K562 (cell line): ENCODE measurements at regions not wholly inside any gene's neighbourhood (a gene's known extent, or its start where the extent isn't known, plus 50 kb on each side); places are given as distances from the start of the nearest gene placed in this dataset.

Experiments
- KAT7 ChIP-seq: sonication (generic); formaldehyde crosslinking; IDR thresholded peaks from 2 replicates; pipeline ENCODE4 v1.8.0; 2022; ENCODE audit warnings: missing genetic modification reagents, mild to moderate bottlenecking, borderline replicate concordance
- POLR2AphosphoS5 ChIP-seq: IDR thresholded peaks from 2 replicates; pipeline ENCODE4 v1.6.1; 2011; ENCODE audit warnings: mild to moderate bottlenecking, low read depth, low read length, moderate library complexity; ENCODE audit not compliant: control insufficient read depth, insufficient read depth
- SMC3 ChIP-seq: conservative IDR thresholded peaks from 2 replicates; pipeline ENCODE4 v1.6.1; 2011; ENCODE audit warnings: low read depth, low read length, improper control_type of control experiment; ENCODE audit not compliant: insufficient read depth
- TAF1 ChIP-seq: IDR thresholded peaks from 2 replicates; pipeline ENCODE4 v1.6.1; 2011; ENCODE audit warnings: mild to moderate bottlenecking, low read length, moderate library complexity; ENCODE audit not compliant: insufficient read depth, control insufficient read depth, severe bottlenecking; ENCODE audit errors: extremely low read depth
- ZFP36 ChIP-seq: fragments of 150-350 bp; IDR thresholded peaks from 2 replicates; pipeline ENCODE4 v1.6.1; 2018; ENCODE audit warnings: low read length, low read depth; ENCODE audit not compliant: partially characterized antibody
- ZNF274 ChIP-seq: IDR thresholded peaks from 2 replicates; pipeline ENCODE4 v1.6.1; 2011; ENCODE audit warnings: low read depth, mild to moderate bottlenecking, low read length, moderate library complexity, borderline replicate concordance
- ZNF3 ChIP-seq: fragments of 250-450 bp; sonication (Bioruptor Pico); IDR thresholded peaks from 2 replicates; pipeline ENCODE4 v1.5.0; 2021; ENCODE audit warnings: mild to moderate bottlenecking, moderate library complexity
- TF ChIP-seq, protein P1 (sequence below), 2 experiments: IDR thresholded peaks; 2 replicates each; pipeline ENCODE4 v1.6.1; 2011; ENCODE audit warnings: borderline replicate concordance in 1 of 2, control low read depth in 1 of 2, low read depth in 1 of 2, low read length in 1 of 2, mild to moderate bottlenecking in 1 of 2, mixed read lengths in 1 of 2, moderate library complexity in 1 of 2; ENCODE audit not compliant: insufficient read depth in 1 of 2, insufficient read length in 1 of 2, poor library complexity in 1 of 2, severe bottlenecking in 1 of 2; ENCODE audit errors: extremely low read depth in 1 of 2
- TF ChIP-seq, protein P2 (sequence below), 3 experiments: IDR thresholded peaks in 2 of 3; conservative IDR thresholded peaks in 1 of 3; 2 replicates each; pipeline ENCODE4 v1.5.1; 2011 to 2012; ENCODE audit warnings: low read length in 3 of 3, mild to moderate bottlenecking in 3 of 3, control low read depth in 2 of 3, improper control_type of control experiment in 1 of 3, inconsistent platforms in 1 of 3, low read depth in 1 of 3, mixed read lengths in 1 of 3, moderate library complexity in 1 of 3; ENCODE audit not compliant: insufficient read depth in 2 of 3
- TF ChIP-seq, protein P3 (sequence below), 2 experiments: IDR thresholded peaks; 2 replicates each; pipeline ENCODE4 v1.6.1; 2012; ENCODE audit warnings: improper control_type of control experiment in 2 of 2, low read depth in 2 of 2, low read length in 2 of 2, borderline replicate concordance in 1 of 2
- TF ChIP-seq, protein P4 (sequence below): sonication (generic); formaldehyde crosslinking; IDR thresholded peaks from 2 replicates; pipeline ENCODE4 v1.8.1; 2023; ENCODE audit warnings: mild to moderate bottlenecking, missing genetic modification reagents

DNA sequence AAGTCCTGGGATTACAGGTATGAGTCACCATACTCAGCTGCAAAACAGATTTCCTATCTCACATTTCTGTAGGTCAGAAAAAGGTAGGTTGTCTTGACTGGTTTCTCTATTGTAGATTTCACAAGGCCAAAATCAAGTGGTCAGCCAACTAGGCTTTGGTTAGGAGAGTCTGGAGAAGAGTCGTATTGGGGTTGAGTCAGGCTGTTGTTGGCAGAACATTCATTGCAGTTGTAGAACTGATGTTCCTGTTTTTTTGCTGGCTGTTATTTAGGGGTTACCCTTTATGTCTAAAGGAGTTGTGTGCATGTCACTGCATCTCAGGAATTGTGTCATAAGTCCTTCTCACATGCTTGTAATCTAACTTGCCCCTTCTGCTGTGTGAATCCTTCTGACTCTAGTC is 814.2 kb upstream of the GRAMD2B start:
- TF ChIP-seq, protein P1, sequence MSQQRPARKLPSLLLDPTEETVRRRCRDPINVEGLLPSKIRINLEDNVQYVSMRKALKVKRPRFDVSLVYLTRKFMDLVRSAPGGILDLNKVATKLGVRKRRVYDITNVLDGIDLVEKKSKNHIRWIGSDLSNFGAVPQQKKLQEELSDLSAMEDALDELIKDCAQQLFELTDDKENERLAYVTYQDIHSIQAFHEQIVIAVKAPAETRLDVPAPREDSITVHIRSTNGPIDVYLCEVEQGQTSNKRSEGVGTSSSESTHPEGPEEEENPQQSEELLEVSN (IDR thresholded peaks at IDR 0.05; ENCODE audit: borderline replicate concordance in 1 of 2, extremely low read depth in 1 of 2, insufficient read depth in 1 of 2, insufficient read length in 1 of 2, low read depth in 1 of 2, low read length in 1 of 2, poor library complexity in 1 of 2, severe bottlenecking in 1 of 2), result no peak
- TF ChIP-seq ZNF274 (no peak), TAF1 (no peak), ZFP36 (no peak), SMC3 (no peak), ZNF3 (CRISPR knock-in tag) (no peak), POLR2AphosphoS5 (no peak), KAT7 (CRISPR knock-in tag) (no peak)
- TF ChIP-seq, protein P2, sequence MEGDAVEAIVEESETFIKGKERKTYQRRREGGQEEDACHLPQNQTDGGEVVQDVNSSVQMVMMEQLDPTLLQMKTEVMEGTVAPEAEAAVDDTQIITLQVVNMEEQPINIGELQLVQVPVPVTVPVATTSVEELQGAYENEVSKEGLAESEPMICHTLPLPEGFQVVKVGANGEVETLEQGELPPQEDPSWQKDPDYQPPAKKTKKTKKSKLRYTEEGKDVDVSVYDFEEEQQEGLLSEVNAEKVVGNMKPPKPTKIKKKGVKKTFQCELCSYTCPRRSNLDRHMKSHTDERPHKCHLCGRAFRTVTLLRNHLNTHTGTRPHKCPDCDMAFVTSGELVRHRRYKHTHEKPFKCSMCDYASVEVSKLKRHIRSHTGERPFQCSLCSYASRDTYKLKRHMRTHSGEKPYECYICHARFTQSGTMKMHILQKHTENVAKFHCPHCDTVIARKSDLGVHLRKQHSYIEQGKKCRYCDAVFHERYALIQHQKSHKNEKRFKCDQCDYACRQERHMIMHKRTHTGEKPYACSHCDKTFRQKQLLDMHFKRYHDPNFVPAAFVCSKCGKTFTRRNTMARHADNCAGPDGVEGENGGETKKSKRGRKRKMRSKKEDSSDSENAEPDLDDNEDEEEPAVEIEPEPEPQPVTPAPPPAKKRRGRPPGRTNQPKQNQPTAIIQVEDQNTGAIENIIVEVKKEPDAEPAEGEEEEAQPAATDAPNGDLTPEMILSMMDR (IDR thresholded peaks at IDR 0.05 in 2 of 3, conservative IDR thresholded peaks at IDR 0.05 in 1 of 3; ENCODE audit: insufficient read depth in 2 of 3, low read depth in 1 of 3, low read length in 3 of 3), result no peak
- TF ChIP-seq, protein P3, sequence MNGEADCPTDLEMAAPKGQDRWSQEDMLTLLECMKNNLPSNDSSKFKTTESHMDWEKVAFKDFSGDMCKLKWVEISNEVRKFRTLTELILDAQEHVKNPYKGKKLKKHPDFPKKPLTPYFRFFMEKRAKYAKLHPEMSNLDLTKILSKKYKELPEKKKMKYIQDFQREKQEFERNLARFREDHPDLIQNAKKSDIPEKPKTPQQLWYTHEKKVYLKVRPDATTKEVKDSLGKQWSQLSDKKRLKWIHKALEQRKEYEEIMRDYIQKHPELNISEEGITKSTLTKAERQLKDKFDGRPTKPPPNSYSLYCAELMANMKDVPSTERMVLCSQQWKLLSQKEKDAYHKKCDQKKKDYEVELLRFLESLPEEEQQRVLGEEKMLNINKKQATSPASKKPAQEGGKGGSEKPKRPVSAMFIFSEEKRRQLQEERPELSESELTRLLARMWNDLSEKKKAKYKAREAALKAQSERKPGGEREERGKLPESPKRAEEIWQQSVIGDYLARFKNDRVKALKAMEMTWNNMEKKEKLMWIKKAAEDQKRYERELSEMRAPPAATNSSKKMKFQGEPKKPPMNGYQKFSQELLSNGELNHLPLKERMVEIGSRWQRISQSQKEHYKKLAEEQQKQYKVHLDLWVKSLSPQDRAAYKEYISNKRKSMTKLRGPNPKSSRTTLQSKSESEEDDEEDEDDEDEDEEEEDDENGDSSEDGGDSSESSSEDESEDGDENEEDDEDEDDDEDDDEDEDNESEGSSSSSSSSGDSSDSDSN (IDR thresholded peaks at IDR 0.05; ENCODE audit: borderline replicate concordance in 1 of 2, low read depth in 2 of 2, low read length in 2 of 2), result no peak
- TF ChIP-seq, protein P4, sequence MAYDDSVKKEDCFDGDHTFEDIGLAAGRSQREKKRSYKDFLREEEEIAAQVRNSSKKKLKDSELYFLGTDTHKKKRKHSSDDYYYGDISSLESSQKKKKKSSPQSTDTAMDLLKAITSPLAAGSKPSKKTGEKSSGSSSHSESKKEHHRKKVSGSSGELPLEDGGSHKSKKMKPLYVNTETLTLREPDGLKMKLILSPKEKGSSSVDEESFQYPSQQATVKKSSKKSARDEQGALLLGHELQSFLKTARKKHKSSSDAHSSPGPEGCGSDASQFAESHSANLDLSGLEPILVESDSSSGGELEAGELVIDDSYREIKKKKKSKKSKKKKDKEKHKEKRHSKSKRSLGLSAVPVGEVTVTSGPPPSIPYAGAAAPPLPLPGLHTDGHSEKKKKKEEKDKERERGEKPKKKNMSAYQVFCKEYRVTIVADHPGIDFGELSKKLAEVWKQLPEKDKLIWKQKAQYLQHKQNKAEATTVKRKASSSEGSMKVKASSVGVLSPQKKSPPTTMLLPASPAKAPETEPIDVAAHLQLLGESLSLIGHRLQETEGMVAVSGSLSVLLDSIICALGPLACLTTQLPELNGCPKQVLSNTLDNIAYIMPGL (CRISPR knock-in tag), result no peak
